Activated T-helper 2 cell treated with anti-CD3 and anti-CD28 coated beads, Interferon-gamma antibody, Interleukin-2, Interleukin-4, amounts not matched to agents 10 μg/mL and 5 μg/mL and 100 μg/mL, durations not matched to agents 14 hours and 24 hours and 36 hours (primary cell): ENCODE measurements at regions not wholly inside any gene's neighbourhood (a gene's known extent, or its start where the extent isn't known, plus 50 kb on each side); places are given as distances from the start of the nearest gene placed in this dataset.

Experiments
- DNase-seq: peaks from one replicate; pipeline ENCODE4 v3.0.0; 2021; ENCODE audit warnings: low spot score
- H3K27ac Mint-ChIP-seq: one replicate; pipeline ENCODE4 v1.8.0; 2021; ENCODE audit warnings: mixed read lengths
- H3K27me3 Mint-ChIP-seq: one replicate; pipeline ENCODE4 v1.8.0; 2021; ENCODE audit warnings: low read depth, mixed read lengths
- H3K36me3 Mint-ChIP-seq: one replicate; pipeline ENCODE4 v1.8.0; 2021; ENCODE audit warnings: low read depth, mixed read lengths
- H3K4me1 Mint-ChIP-seq: one replicate; pipeline ENCODE4 v1.8.0; 2021; ENCODE audit warnings: low read depth, mixed read lengths
- H3K4me3 Mint-ChIP-seq: one replicate; pipeline ENCODE4 v1.8.0; 2021; ENCODE audit warnings: low read depth, mild to moderate bottlenecking, moderate library complexity, mixed read lengths
- H3K9me3 Mint-ChIP-seq: one replicate; pipeline ENCODE4 v1.8.0; 2021; ENCODE audit warnings: mixed read lengths
- intact Hi-C: fragments of 100-400 bp; cut with micrococcal nuclease; formaldehyde crosslinking; loops from one replicate; pipeline ENCODE4 v1.15.1; 2023

DNA sequence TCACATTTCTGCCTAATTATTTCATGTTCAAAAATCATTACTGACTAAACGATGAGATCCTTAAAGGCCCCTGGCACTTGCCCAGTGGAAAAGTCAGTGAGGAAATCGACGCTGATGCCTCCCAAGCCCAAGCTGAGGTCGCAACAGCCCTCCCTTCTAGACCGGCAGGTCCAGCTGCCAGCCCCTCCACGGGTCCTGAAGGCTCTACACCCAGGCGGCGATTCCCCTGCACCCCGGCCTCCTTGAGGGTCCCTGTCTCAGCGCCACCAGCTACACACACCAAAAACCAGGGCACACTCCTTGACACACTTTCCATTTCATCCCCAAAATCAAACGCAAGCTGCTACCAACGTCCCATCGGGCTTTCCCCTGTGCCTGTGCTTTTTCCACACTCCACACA is 200.1 kb upstream of the RNF32 start:
- Mint-ChIP-seq H3K9me3 (no peaks in the 10 kb centered on the region), H3K27ac (no peak overlapping the region), H3K27me3 (peaks cover 2% of the 10 kb centered on the region), H3K36me3 (no peaks in the 10 kb centered on the region), H3K4me1 (no peaks in the 10 kb centered on the region), H3K4me3 (no peak overlapping the region)
- intact Hi-C loops: no loop called here
- DNase-seq: no peak

DNA sequence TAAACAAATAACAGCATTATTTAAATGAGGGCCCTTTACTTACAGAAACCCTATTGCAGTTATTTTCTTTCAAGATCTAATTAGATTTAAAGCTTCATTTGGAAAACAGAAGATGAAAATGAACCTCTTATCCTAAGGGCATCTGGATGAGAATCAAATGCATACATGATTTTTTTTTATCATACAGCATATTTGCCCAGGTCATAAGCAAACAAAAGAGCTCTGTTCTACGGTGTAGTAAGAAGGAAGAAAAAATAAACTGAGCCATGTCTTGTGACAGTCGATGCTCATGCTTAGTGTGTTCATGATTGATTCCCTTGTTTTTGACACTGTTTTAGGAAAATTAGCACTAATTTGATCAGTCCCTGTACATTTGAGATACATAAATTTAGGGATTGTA is 202.6 kb upstream of the RNF32 start:
- H3K9me3 Mint-ChIP-seq: no peaks in the 10 kb centered on the region
- no peaks in the 10 kb centered on the region for H3K36me3 Mint-ChIP-seq
- H3K27me3 Mint-ChIP-seq: peaks cover 2% of the 10 kb centered on the region
- DNase-seq: no peak
- H3K4me3 Mint-ChIP-seq: no peak overlapping the region
- intact Hi-C loops: no loop called here
- H3K27ac Mint-ChIP-seq: no peak overlapping the region
- no peaks in the 10 kb centered on the region for H3K4me1 Mint-ChIP-seq

DNA sequence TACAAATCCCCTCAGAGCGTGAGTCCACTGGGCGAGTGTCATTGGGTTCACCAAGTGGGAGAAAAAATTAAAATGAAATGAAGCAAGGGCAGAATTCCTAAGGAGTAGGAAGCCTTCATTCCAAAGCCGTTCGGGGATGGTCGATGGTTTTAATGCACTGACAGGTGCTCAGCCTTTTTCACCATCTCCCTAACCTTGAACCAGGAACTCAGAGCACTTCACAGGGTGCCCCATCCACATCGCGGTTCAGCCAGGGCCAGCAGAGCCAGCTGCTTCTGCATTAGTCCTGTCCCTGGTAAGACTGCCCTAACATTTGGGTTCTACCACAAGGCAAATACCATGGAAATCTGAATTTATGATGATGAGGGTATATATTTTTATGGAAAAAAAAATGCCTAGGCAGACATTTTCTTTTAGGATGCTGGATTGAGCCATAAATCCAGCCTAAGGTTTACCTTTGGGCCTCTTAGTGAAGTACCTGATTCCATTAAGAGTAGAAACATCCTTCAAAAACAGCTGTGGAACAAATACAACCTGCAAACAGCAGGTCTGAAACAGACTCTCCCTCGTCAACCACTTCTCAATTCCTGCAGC is 203.5 kb upstream of the RNF32 start:
- Mint-ChIP-seq H3K4me1 (no peaks in the 10 kb centered on the region), H3K9me3 (no peaks in the 10 kb centered on the region), H3K27me3 (peaks cover 2% of the 10 kb centered on the region), H3K4me3 (no peak overlapping the region), H3K27ac (no peak overlapping the region), H3K36me3 (no peaks in the 10 kb centered on the region)
- DNase-seq: no peak
- intact Hi-C loops: no loop called here

- Mint-ChIP-seq H3K4me1 (no peaks in the 10 kb centered on the region), H3K9me3 (no peaks in the 10 kb centered on the region), H3K27me3 (peaks cover 2% of the 10 kb centered on the region), H3K27ac (no peak overlapping the region), H3K4me3 (no peak overlapping the region), H3K36me3 (no peaks in the 10 kb centered on the region)
- no peak for DNase-seq
- intact Hi-C loops: no loop called here
Observed at GRCh38 chr7:156435486-156436231, 204.9 kb upstream of the RNF32 start.

GRCh38 chr7:156434706-156435105 is 205.9 kb upstream of the RNF32 start:
- H3K9me3 Mint-ChIP-seq: no peaks in the 10 kb centered on the region
- no peaks in the 10 kb centered on the region for H3K4me1 Mint-ChIP-seq
- no peak for DNase-seq
- H3K4me3 Mint-ChIP-seq: no peak overlapping the region
- no peak overlapping the region for H3K27ac Mint-ChIP-seq
- intact Hi-C loops: no loop called here
- peaks cover 2% of the 10 kb centered on the region for H3K27me3 Mint-ChIP-seq
- H3K36me3 Mint-ChIP-seq: no peaks in the 10 kb centered on the region

DNA sequence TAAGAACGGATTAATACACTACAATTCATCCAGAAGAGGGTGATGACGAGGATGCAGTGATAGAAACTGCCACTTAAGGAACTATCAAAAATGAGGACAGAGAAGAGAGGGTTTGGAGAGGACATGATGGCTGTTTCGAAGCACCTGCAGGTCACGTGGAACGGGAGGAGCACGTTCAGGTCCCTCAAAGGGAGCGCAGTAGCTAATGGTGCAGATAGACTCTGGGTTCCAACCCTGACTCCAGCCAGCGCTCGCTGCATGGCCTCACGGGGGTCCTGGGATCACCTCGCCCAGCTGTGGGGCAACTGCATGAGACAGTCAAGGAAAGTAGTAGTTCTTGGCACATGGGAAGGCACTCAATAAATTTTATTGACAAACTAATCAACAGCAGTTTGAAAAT is 208.6 kb upstream of the RNF32 start:
- Mint-ChIP-seq H3K27me3 (peaks cover 6% of the 10 kb centered on the region), H3K4me3 (no peak overlapping the region), H3K9me3 (no peaks in the 10 kb centered on the region), H3K4me1 (no peaks in the 10 kb centered on the region), H3K27ac (no peak overlapping the region), H3K36me3 (no peaks in the 10 kb centered on the region)
- intact Hi-C loops: no loop called here
- DNase-seq: no peak

GRCh38 chr7:156430109-156430508 is 210.5 kb upstream of the RNF32 start:
- Mint-ChIP-seq H3K27me3 (peaks cover 10% of the 10 kb centered on the region), H3K4me1 (no peaks in the 10 kb centered on the region), H3K36me3 (no peaks in the 10 kb centered on the region), H3K9me3 (no peaks in the 10 kb centered on the region), H3K27ac (no peak overlapping the region), H3K4me3 (no peak overlapping the region)
- intact Hi-C loops: no loop called here
- no peak for DNase-seq

GRCh38 chr7:156429514-156429913 is 211.1 kb upstream of the RNF32 start:
- no peaks in the 10 kb centered on the region for H3K36me3 Mint-ChIP-seq
- no peak overlapping the region for H3K4me3 Mint-ChIP-seq
- H3K4me1 Mint-ChIP-seq: no peaks in the 10 kb centered on the region
- H3K27me3 Mint-ChIP-seq: peaks cover 14% of the 10 kb centered on the region
- no peaks in the 10 kb centered on the region for H3K9me3 Mint-ChIP-seq
- no peak for DNase-seq
- intact Hi-C loops: no loop called here
- no peak overlapping the region for H3K27ac Mint-ChIP-seq

- Mint-ChIP-seq H3K9me3 (no peaks in the 10 kb centered on the region), H3K36me3 (no peaks in the 10 kb centered on the region), H3K4me3 (no peak overlapping the region), H3K27me3 (peaks cover 20% of the 10 kb centered on the region), H3K4me1 (no peaks in the 10 kb centered on the region), H3K27ac (no peak overlapping the region)
- intact Hi-C loops: no loop called here
- no peak for DNase-seq
Observed at GRCh38 chr7:156423876-156424275, 216.7 kb upstream of the RNF32 start.

- Mint-ChIP-seq H3K9me3 (no peaks in the 10 kb centered on the region), H3K27me3 (peaks cover 11% of the 10 kb centered on the region), H3K27ac (no peak overlapping the region), H3K36me3 (no peaks in the 10 kb centered on the region), H3K4me1 (no peaks in the 10 kb centered on the region), H3K4me3 (no peak overlapping the region)
- DNase-seq: no peak
- intact Hi-C loops: no loop called here
Observed at GRCh38 chr7:156420496-156420895, 220.1 kb upstream of the RNF32 start.

DNA sequence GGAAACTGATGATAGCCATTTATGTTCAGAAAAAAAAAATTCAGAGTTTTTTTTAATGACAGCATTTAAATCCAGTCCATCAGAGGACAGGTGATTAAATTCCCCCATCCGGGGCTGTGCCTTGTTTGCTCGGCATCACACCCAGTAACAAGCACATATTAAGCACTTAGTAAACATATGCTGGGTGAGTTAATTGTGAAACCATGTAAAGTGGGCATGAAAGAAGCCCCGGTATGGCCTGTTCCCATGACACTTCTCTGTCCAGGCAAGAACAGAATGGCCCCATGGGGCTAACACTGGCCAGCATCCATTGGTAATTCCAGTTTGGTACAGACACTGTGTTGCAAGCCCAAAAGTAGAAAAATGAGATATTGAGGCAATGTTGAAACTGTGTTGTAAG is 220.8 kb upstream of the RNF32 start:
- Mint-ChIP-seq H3K27ac (no peak overlapping the region), H3K4me3 (no peak overlapping the region), H3K27me3 (peaks cover 8% of the 10 kb centered on the region), H3K4me1 (no peaks in the 10 kb centered on the region), H3K36me3 (no peaks in the 10 kb centered on the region), H3K9me3 (no peaks in the 10 kb centered on the region)
- intact Hi-C loops: no loop called here
- DNase-seq: no peak

- H3K27ac Mint-ChIP-seq: no peak overlapping the region
Observed at GRCh38 chr7:156402255-156402654, 238.3 kb upstream of the RNF32 start.

GRCh38 chr7:156401617-156402016 is 239.0 kb upstream of the RNF32 start:
- intact Hi-C loops: no loop called here
- no peak for DNase-seq
- Mint-ChIP-seq H3K4me1 (no peaks in the 10 kb centered on the region), H3K4me3 (no peak overlapping the region), H3K9me3 (no peaks in the 10 kb centered on the region), H3K27me3 (peaks cover 2% of the 10 kb centered on the region), H3K27ac (no peak overlapping the region), H3K36me3 (no peaks in the 10 kb centered on the region)

More at GRCh38 chr7:156402255-156402654, 238.3 kb upstream of the RNF32 start:
- intact Hi-C loops: no loop called here
- Mint-ChIP-seq H3K9me3 (no peaks in the 10 kb centered on the region), H3K36me3 (no peaks in the 10 kb centered on the region), H3K27me3 (peaks cover 2% of the 10 kb centered on the region), H3K4me3 (no peak overlapping the region), H3K4me1 (no peaks in the 10 kb centered on the region)
- DNase-seq: no peak
